Liver (tissue), 8 donors: ENCODE measurements at regions not wholly inside any gene's neighbourhood (a gene's known extent, or its start where the extent isn't known, plus 50 kb on each side); places are given as distances from the start of the nearest gene placed in this dataset.

Experiments
- DNase-seq: peaks from one replicate; pipeline ENCODE4 v3.0.0-alpha.2; 2017; ENCODE audit warnings: low spot score
- H3K27ac ChIP-seq, 2 donors: one replicate each; pipeline ENCODE4 v1.7.0; 2013; ENCODE audit warnings: inconsistent platforms in 2 of 2, low read length in 2 of 2, control low read depth in 1 of 2, low read depth in 1 of 2, mild to moderate bottlenecking in 1 of 2
- H3K27me3 ChIP-seq, 4 donors: one replicate each; pipeline versions ENCODE4 v1.6.1 to v1.7.0; 2013; ENCODE audit warnings: low read length in 3 of 4, inconsistent platforms in 1 of 4, mild to moderate bottlenecking in 1 of 4, moderate library complexity in 1 of 4; ENCODE audit not compliant: control insufficient read depth in 4 of 4, insufficient read depth in 4 of 4
- H3K36me3 ChIP-seq, 4 donors: one replicate each; pipeline versions ENCODE4 v1.6.1 to v1.7.0; 2013; ENCODE audit warnings: low read length in 3 of 4, mild to moderate bottlenecking in 3 of 4, low read depth in 1 of 4, moderate library complexity in 1 of 4; ENCODE audit not compliant: control insufficient read depth in 4 of 4, insufficient read depth in 3 of 4
- H3K4me1 ChIP-seq, 4 donors: one replicate each; pipeline versions ENCODE4 v1.6.1 to v1.7.0; 2013; ENCODE audit warnings: low read length in 3 of 4, mild to moderate bottlenecking in 3 of 4, moderate library complexity in 1 of 4; ENCODE audit not compliant: control insufficient read depth in 4 of 4, insufficient read depth in 4 of 4
- H3K4me3 ChIP-seq, 3 donors: one replicate each; pipeline versions ENCODE4 v1.6.1 to v1.7.0; 2013; ENCODE audit warnings: low read length in 3 of 3, control low read depth in 1 of 3, low read depth in 1 of 3, mild to moderate bottlenecking in 1 of 3
- H3K9ac ChIP-seq, 2 donors: one replicate each; pipeline ENCODE4 v1.7.0; 2013; ENCODE audit warnings: low read length in 2 of 2, mild to moderate bottlenecking in 2 of 2, moderate library complexity in 2 of 2, control low read depth in 1 of 2, low read depth in 1 of 2
- H3K9me3 ChIP-seq, 4 donors: one replicate each; pipeline versions ENCODE4 v1.6.1 to v1.7.0; 2013; ENCODE audit warnings: low read length in 3 of 4; ENCODE audit not compliant: control insufficient read depth in 4 of 4
- CTCF ChIP-seq: fragments of 150-350 bp; IDR thresholded peaks from 2 replicates; pipeline ENCODE4 v1.5.1; 2017; ENCODE audit warnings: improper control_type of control experiment, low read depth, low read length; ENCODE audit not compliant: missing input control
- EGR1 ChIP-seq, 2 donors: IDR thresholded peaks; 2 replicates each; pipeline ENCODE4 v1.6.1; 2016 to 2018; ENCODE audit warnings: antibody characterized with exemption in 2 of 2, low read depth in 2 of 2
- FOXA1 ChIP-seq: IDR thresholded peaks from 2 replicates; pipeline ENCODE4 v1.6.1; 2016; ENCODE audit warnings: antibody characterized with exemption
- FOXA2 ChIP-seq: IDR thresholded peaks from 2 replicates; pipeline ENCODE4 v1.6.1; 2016; ENCODE audit warnings: antibody characterized with exemption
- GABPA ChIP-seq, 2 donors: IDR thresholded peaks in 1 of 2; conservative IDR thresholded peaks in 1 of 2; 2 replicates each; pipeline ENCODE4 v1.6.1; 2016; ENCODE audit warnings: antibody characterized with exemption in 2 of 2, mild to moderate bottlenecking in 1 of 2, moderate library complexity in 1 of 2
- HNF4A ChIP-seq, 2 donors: conservative IDR thresholded peaks; 2 replicates each; pipeline ENCODE4 v1.6.1; 2016; ENCODE audit warnings: antibody characterized with exemption in 2 of 2, mild to moderate bottlenecking in 2 of 2
- HNF4G ChIP-seq: IDR thresholded peaks from 2 replicates; pipeline ENCODE4 v1.6.1; 2016; ENCODE audit warnings: antibody characterized with exemption
- JUND ChIP-seq, 2 donors: IDR thresholded peaks; 2 replicates each; pipeline ENCODE4 v1.6.1; 2016; ENCODE audit warnings: antibody characterized with exemption in 2 of 2
- NR2F2 ChIP-seq: IDR thresholded peaks from 2 replicates; pipeline ENCODE4 v1.6.1; 2016; ENCODE audit warnings: antibody characterized with exemption
- RAD21 ChIP-seq, 2 donors: IDR thresholded peaks; 2 replicates each; pipeline ENCODE4 v1.6.1; 2016; ENCODE audit warnings: antibody characterized with exemption in 2 of 2, mild to moderate bottlenecking in 2 of 2
- RXRA ChIP-seq, 2 donors: IDR thresholded peaks; 2 replicates each; pipeline ENCODE4 v1.6.1; 2017 to 2018; ENCODE audit warnings: antibody characterized with exemption in 2 of 2, mild to moderate bottlenecking in 1 of 2
- SP1 ChIP-seq: IDR thresholded peaks from 2 replicates; pipeline ENCODE4 v1.6.1; 2018; ENCODE audit warnings: antibody characterized with exemption, mild to moderate bottlenecking
- TAF1 ChIP-seq: conservative IDR thresholded peaks from 2 replicates; pipeline ENCODE4 v1.6.1; 2016; ENCODE audit warnings: antibody characterized with exemption, mild to moderate bottlenecking
- YY1 ChIP-seq: IDR thresholded peaks from 2 replicates; pipeline ENCODE4 v1.6.1; 2016; ENCODE audit warnings: antibody characterized with exemption, mild to moderate bottlenecking
- WGBS: extraction: QIAGEN DNeasy Blood & Tissue Kit; methylation state at CpG from one replicate; pipeline ENCODE4 v1.1.7; 2013; 5-methylcytosine and 5-hydroxymethylcytosine counted together
- TF ChIP-seq, protein P1 (sequence below): IDR thresholded peaks from 2 replicates; pipeline ENCODE4 v1.6.1; 2016; ENCODE audit warnings: antibody characterized with exemption
- TF ChIP-seq, protein P2 (sequence below): IDR thresholded peaks from 2 replicates; pipeline ENCODE4 v1.6.1; 2016; ENCODE audit warnings: antibody characterized with exemption
- TF ChIP-seq, protein P3 (sequence below): IDR thresholded peaks from 2 replicates; pipeline ENCODE4 v1.6.1; 2016; ENCODE audit warnings: antibody characterized with exemption
- TF ChIP-seq, protein P4 (sequence below): IDR thresholded peaks from 2 replicates; pipeline ENCODE4 v1.6.1; 2016; ENCODE audit warnings: antibody characterized with exemption, mild to moderate bottlenecking
- donor health status: healthy.
- donor health status: healthy.
- donor health status: healthy.
- donor health status: healthy.
- donor health status: healthy.

- no peaks in the 10 kb centered on the region for H3K27me3 ChIP-seq
- no peaks in the 10 kb centered on the region for H3K4me1 ChIP-seq
- DNase-seq: no peak
- TF ChIP-seq RAD21 (IDR thresholded peaks at IDR 0.05) (no peak), YY1 (no peak), TAF1 (no peak), FOXA1 (no peak)
- TF ChIP-seq, protein P1, sequence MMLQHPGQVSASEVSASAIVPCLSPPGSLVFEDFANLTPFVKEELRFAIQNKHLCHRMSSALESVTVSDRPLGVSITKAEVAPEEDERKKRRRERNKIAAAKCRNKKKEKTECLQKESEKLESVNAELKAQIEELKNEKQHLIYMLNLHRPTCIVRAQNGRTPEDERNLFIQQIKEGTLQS: no peak
- H3K36me3 ChIP-seq: no peaks in the 10 kb centered on the region
- H3K9ac ChIP-seq: no peak overlapping the region
- H3K27ac ChIP-seq: no peak overlapping the region
- no peaks in the 10 kb centered on the region for H3K9me3 ChIP-seq
- WGBS: 58% methylated on average over 3 of the region's 3 CpGs
- H3K4me3 ChIP-seq: no peak overlapping the region
Measured at GRCh38 chr2:156907806-156908205, 349.7 kb upstream of the GALNT5 start.

- no peak overlapping the region for H3K4me3 ChIP-seq
- H3K27ac ChIP-seq: no peak overlapping the region
- WGBS: 26% methylated on average over 1 of the region's 1 CpG
- H3K36me3 ChIP-seq: no peaks in the 10 kb centered on the region
- no peaks in the 10 kb centered on the region for H3K27me3 ChIP-seq
- DNase-seq: no peak
- H3K4me1 ChIP-seq: no peaks in the 10 kb centered on the region
- no peaks in the 10 kb centered on the region for H3K9me3 ChIP-seq
- H3K9ac ChIP-seq: no peak overlapping the region
- TF ChIP-seq YY1 (no peak), FOXA1 (no peak), RAD21 (IDR thresholded peaks at IDR 0.05) (no peak), HNF4G (no peak), RXRA (IDR thresholded peaks at IDR 0.05) (no peak), GABPA (IDR thresholded peaks at IDR 0.05 in 1 of 2, conservative IDR thresholded peaks at IDR 0.05 in 1 of 2) (no peak), SP1 (no peak), JUND (IDR thresholded peaks at IDR 0.05) (no peak), EGR1 (IDR thresholded peaks at IDR 0.05; ENCODE audit: low read depth in 2 of 2) (no peak), HNF4A (conservative IDR thresholded peaks at IDR 0.05) (no peak), CTCF (no peak), TAF1 (no peak), FOXA2 (no peak), NR2F2 (no peak)
- TF ChIP-seq, protein P2, sequence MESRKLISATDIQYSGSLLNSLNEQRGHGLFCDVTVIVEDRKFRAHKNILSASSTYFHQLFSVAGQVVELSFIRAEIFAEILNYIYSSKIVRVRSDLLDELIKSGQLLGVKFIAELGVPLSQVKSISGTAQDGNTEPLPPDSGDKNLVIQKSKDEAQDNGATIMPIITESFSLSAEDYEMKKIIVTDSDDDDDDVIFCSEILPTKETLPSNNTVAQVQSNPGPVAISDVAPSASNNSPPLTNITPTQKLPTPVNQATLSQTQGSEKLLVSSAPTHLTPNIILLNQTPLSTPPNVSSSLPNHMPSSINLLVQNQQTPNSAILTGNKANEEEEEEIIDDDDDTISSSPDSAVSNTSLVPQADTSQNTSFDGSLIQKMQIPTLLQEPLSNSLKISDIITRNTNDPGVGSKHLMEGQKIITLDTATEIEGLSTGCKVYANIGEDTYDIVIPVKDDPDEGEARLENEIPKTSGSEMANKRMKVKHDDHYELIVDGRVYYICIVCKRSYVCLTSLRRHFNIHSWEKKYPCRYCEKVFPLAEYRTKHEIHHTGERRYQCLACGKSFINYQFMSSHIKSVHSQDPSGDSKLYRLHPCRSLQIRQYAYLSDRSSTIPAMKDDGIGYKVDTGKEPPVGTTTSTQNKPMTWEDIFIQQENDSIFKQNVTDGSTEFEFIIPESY: no peak
- TF ChIP-seq, protein P3, sequence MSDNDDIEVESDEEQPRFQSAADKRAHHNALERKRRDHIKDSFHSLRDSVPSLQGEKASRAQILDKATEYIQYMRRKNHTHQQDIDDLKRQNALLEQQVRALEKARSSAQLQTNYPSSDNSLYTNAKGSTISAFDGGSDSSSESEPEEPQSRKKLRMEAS: no peak
- TF ChIP-seq, protein P1: no peak
- TF ChIP-seq, protein P4, sequence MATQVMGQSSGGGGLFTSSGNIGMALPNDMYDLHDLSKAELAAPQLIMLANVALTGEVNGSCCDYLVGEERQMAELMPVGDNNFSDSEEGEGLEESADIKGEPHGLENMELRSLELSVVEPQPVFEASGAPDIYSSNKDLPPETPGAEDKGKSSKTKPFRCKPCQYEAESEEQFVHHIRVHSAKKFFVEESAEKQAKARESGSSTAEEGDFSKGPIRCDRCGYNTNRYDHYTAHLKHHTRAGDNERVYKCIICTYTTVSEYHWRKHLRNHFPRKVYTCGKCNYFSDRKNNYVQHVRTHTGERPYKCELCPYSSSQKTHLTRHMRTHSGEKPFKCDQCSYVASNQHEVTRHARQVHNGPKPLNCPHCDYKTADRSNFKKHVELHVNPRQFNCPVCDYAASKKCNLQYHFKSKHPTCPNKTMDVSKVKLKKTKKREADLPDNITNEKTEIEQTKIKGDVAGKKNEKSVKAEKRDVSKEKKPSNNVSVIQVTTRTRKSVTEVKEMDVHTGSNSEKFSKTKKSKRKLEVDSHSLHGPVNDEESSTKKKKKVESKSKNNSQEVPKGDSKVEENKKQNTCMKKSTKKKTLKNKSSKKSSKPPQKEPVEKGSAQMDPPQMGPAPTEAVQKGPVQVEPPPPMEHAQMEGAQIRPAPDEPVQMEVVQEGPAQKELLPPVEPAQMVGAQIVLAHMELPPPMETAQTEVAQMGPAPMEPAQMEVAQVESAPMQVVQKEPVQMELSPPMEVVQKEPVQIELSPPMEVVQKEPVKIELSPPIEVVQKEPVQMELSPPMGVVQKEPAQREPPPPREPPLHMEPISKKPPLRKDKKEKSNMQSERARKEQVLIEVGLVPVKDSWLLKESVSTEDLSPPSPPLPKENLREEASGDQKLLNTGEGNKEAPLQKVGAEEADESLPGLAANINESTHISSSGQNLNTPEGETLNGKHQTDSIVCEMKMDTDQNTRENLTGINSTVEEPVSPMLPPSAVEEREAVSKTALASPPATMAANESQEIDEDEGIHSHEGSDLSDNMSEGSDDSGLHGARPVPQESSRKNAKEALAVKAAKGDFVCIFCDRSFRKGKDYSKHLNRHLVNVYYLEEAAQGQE: no peak
Measured at GRCh38 chr2:156908825-156909224, 348.7 kb upstream of the GALNT5 start.
